Right lobe of liver (tissue), 6 donors: ENCODE measurements at regions not wholly inside any gene's neighbourhood (a gene's known extent, or its start where the extent isn't known, plus 50 kb on each side); places are given as distances from the start of the nearest gene placed in this dataset.
"Not testable (repeated sequence)": the region's sequence is repeated elsewhere in the genome, so short reads cannot be mapped to it uniquely, and the experiment has no call there.

Source experiments
- ATAC-seq, 4 donors: fragments of 200-7000 bp; cut with Tn5 transposase; one replicate each; pipeline ENCODE4 v1.9.1; 2020; ENCODE audit warnings: mild to moderate bottlenecking in 4 of 4, moderate library complexity in 4 of 4
- DNase-seq, 3 donors: peaks; one replicate each; pipeline ENCODE4 v3.0.0-alpha.2; 2020
- H3K27ac ChIP-seq, 3 donors: fragments of 200-600 bp; one replicate each; pipeline ENCODE4 v1.8.0; 2022
- H3K27me3 ChIP-seq, 2 donors: fragments of 200-600 bp; one replicate each; pipeline ENCODE4 v1.8.0; 2022
- H3K36me3 ChIP-seq, 4 donors: fragments of 200-600 bp; sonication (generic) in 1 of 4; one replicate each; pipeline versions ENCODE4 v1.5.1 to v1.8.0; 2017 to 2022; ENCODE audit warnings: control low read depth in 1 of 4
- H3K4me1 ChIP-seq, 4 donors: fragments of 200-600 bp; sonication (generic) in 1 of 4; one replicate each; pipeline versions ENCODE4 v1.5.1 to v1.8.0; 2017 to 2022; ENCODE audit warnings: control low read depth in 1 of 4
- H3K4me3 ChIP-seq, 3 donors: fragments of 200-600 bp; one replicate each; pipeline ENCODE4 v1.8.0; 2022
- H3K9me3 ChIP-seq, 4 donors: fragments of 200-600 bp; sonication (generic) in 1 of 4; one replicate each; pipeline versions ENCODE4 v1.5.1 to v1.8.0; 2017 to 2022; ENCODE audit warnings: control low read depth in 1 of 4
- POLR2A ChIP-seq: fragments of 450-650 bp; IDR thresholded peaks from one replicate; pipeline ENCODE4 v1.6.1; 2017; ENCODE audit warnings: antibody characterized with exemption, mild to moderate bottlenecking
- WGBS: methylation state at CpG from one replicate; pipeline ENCODE4 v1.1.6; 2018; ENCODE audit warnings: low coverage, low lambda C conversion rate; ENCODE audit not compliant: insufficient coverage; ENCODE audit errors: missing lambda C conversion rate; 5-methylcytosine and 5-hydroxymethylcytosine counted together
- intact Hi-C, 2 donors: fragments of 100-400 bp; cut with DNase I; formaldehyde crosslinking; loops; one replicate each; pipeline versions ENCODE4 v1.11.2 to v1.14.1; 2022
- TF ChIP-seq, protein P1 (sequence below), 4 donors: fragments of 200-600 bp in 3 of 4; fragments of 450-650 bp in 1 of 4; IDR thresholded peaks; one replicate each; pipeline versions ENCODE4 v1.5.1 to v1.8.0; 2016 to 2022; ENCODE audit warnings: antibody characterized with exemption in 4 of 4, mild to moderate bottlenecking in 2 of 4
- donor health status: DM: no; HTN: yes; CAD: no.
- donor health status: DM: no; HTN: no; CAD: no.
- donor health status: DM: no; HTN: no; CAD: no.
- donor health status: DM: no; HTN: yes; CAD: no.
- donor health status: DM: no; HTN: yes; CAD: no.

DNA sequence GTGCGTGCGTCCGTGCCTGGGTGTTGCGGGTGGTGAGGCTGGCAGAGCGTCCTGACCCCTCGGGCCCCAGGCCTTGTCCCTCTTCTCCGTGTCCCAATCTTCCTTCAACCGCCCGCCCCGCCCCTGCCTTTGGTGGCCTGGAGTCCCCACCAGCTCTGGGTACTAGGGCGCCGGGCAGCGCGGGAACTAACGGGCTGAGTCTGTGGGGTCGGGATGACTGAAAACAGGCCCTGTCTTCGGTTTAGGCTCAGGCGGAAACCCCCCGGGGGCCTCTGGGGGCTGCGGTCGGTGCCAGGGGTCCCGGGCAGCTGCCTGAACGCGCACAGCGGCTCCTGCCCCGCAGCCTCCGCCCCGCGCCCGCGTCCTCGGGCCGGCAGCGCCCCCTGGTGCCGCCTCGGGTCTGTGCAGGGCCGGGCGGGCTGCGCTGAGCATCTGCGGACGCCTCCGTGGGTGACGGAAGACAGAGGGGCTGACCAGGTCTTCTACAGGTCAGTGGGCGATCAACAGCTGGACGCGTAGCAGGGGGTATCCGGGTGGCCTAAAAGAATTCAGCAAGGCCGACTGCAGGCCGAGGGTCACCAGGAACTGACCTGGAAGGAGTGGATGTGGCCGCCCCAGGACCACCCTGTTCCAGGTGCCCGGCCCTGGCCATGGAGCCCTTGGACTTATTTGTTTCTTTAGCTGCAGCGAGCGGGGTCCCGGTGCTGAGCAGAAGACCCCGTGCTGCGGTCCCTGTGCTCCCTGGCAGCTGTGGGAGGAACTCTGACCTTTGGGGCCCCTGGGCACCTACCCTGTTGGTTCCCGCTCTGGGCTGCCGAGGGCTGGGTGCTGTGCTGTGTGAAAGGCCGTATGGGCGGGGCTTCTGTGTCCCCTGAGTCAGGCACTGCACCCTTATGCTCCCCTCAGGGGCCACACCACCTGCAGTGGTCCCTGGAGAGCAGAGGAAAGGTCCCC lies 130.2 kb upstream of the LPCAT1 start:
- not testable (repeated sequence) for H3K4me3 ChIP-seq, H3K9me3 ChIP-seq, H3K27ac ChIP-seq, H3K4me1 ChIP-seq, DNase-seq, H3K36me3 ChIP-seq, H3K27me3 ChIP-seq
- intact Hi-C loops: loop anchor here (10.0 kb wide), 2 partner anchors 479 to 729 kb away; no protein-coding TSS in a partner anchor
- WGBS: 0% methylated on average over 1 of the region's 60 CpGs
- TF ChIP-seq, protein P1, sequence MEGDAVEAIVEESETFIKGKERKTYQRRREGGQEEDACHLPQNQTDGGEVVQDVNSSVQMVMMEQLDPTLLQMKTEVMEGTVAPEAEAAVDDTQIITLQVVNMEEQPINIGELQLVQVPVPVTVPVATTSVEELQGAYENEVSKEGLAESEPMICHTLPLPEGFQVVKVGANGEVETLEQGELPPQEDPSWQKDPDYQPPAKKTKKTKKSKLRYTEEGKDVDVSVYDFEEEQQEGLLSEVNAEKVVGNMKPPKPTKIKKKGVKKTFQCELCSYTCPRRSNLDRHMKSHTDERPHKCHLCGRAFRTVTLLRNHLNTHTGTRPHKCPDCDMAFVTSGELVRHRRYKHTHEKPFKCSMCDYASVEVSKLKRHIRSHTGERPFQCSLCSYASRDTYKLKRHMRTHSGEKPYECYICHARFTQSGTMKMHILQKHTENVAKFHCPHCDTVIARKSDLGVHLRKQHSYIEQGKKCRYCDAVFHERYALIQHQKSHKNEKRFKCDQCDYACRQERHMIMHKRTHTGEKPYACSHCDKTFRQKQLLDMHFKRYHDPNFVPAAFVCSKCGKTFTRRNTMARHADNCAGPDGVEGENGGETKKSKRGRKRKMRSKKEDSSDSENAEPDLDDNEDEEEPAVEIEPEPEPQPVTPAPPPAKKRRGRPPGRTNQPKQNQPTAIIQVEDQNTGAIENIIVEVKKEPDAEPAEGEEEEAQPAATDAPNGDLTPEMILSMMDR (IDR thresholded peaks at IDR 0.05): peak; percentile 41 to 55 (median 52)
- ATAC-seq: peak; percentile 86 to 97 (median 94)

DNA sequence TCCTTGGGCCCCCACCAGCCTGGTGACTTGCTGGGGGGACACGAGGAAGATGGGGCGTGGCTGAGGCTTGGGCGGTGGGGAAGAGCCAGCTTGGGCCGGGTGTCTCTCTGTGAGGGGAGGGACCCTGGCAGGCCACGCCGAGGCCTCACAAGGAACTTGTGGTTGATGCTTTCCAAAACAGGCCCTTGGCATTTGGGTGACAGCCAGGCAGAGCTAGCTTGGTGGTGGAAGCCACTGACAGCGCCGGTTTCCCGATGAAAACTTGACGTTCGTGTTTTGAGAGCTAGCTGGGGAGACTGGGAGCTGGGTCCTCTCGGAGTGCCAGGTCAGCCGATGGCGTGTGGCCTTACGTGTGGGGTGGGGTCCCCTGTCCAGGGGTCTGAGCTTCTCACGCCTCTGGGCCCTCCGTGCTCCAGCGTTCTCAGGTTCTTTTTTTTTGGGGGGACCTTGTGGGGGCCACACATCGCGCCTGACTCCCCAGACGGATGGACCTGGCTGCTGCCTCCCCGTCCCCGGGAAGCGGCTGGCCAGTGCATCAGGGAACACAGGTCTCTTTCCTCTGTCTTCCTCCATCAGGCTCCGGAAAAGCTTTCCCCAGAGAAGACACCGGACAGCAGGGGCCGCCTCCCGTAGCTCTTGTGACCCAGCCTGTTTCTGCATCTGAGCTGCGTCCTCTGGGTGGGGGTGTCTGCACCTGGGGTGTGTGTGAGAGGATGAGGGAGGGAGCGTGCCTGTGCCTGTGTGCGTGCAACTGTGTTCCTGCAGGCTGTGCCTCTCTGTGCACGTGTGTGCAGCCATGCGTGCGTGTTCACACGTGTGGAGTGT lies 129.3 kb upstream of the LPCAT1 start:
- no peak for TF ChIP-seq POLR2A
- TF ChIP-seq, protein P1 (IDR thresholded peaks at IDR 0.05): no peak
- no peaks in the 10 kb centered on the region for H3K36me3 ChIP-seq
- no peaks in the 10 kb centered on the region for H3K9me3 ChIP-seq
- DNase-seq (no peak), ATAC-seq (peak in 2 of 4 donors; percentile 5 to 15)
- H3K27ac ChIP-seq: no peak overlapping the region
- WGBS: 6% methylated on average over 6 of the region's 35 CpGs
- no peak overlapping the region for H3K4me3 ChIP-seq
- H3K4me1 ChIP-seq: no peaks in the 10 kb centered on the region
- intact Hi-C loops: loop anchor here (10.0 kb wide), 2 partner anchors 478 to 728 kb away; no protein-coding TSS in a partner anchor
- peaks cover 0 to 8% of the 10 kb centered on the region in 2 donors for H3K27me3 ChIP-seq

DNA sequence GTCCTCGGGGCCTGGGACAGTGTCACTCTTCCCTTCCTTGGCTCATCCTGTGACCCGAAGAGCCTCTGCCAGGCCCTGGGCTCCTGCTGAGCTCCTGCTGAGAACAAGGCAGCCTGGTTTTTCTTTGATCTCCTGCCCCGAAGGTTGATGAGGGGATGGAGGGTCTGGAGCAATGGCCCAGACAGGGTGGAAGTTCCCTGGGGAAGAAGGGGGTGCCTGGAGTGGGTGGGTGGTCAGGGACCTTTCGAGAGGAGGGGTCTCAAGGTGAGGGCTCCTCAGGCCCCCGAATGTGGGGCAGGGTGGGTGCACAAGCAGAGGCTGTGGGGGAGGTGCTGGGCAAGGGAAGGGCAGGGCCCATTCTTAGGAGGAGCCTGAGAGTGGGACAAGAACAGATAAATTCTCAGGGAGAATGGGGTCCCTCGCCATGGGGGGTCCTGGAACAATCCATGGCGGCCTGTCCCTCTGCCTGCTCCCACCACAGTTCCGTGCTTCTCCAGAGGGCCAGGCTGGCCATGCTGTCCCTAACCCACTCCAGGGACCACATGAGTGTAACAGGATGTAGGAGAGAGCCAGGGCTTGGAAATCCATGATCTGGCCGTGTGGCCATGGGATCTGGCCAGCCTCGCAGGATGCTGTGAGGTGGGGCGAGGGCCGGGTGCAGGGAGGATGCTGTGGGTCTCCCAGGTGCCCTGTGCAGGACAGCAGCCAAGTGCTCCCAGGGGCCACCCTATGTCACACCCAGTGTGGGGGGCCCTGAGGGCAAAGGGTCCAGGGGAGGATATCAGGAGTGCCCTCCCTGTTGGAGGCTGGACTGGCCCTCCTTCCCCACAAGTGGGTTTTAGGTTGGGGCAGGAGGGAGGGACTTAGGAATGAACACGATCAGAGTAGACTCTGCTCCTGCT lies 128.5 kb upstream of the LPCAT1 start:
- Histone ChIP-seq H3K9me3 (no peaks in the 10 kb centered on the region), H3K4me3 (no peak overlapping the region), H3K27me3 (peaks cover 0 to 8% of the 10 kb centered on the region in 2 donors), H3K36me3 (no peaks in the 10 kb centered on the region), H3K27ac (no peak overlapping the region), H3K4me1 (no peaks in the 10 kb centered on the region)
- DNase-seq (no peak), ATAC-seq (no peak)
- intact Hi-C loops: loop anchor here (10.0 kb wide), 2 partner anchors 477 to 727 kb away; no protein-coding TSS in a partner anchor
- 34% methylated on average over 12 of the region's 13 CpGs for WGBS
- no peak for TF ChIP-seq POLR2A
- TF ChIP-seq, protein P1 (IDR thresholded peaks at IDR 0.05): no peak

DNA sequence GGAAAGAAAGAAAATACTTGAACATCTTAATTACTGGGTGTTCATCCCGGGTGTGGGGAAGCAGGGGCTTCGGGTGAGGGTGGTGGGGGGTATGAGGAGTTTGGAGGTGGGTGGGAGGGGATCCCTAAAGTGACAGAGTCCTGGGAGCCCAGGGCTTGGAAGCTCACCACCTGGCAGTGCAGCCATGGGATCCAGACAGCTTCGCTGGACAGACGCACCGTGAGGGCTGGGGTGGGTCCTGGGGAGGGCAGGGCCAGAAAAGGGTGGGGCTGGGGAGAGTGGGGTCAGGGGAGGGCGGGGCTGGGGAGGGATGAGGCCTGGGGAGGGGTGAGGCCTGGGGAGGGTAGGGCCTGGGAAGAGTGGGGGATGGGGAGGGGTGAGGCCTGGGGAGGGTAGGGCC lies 127.5 kb upstream of the LPCAT1 start:
- no peak for TF ChIP-seq POLR2A
- TF ChIP-seq, protein P1 (IDR thresholded peaks at IDR 0.05): no peak
- ATAC-seq: no peak
- 33% methylated on average over 5 of the region's 6 CpGs for WGBS
- Histone ChIP-seq H3K4me1 (no peaks in the 10 kb centered on the region), H3K27ac (no peak overlapping the region), H3K27me3 (peaks cover 0 to 8% of the 10 kb centered on the region in 2 donors), H3K9me3 (no peaks in the 10 kb centered on the region), H3K36me3 (no peaks in the 10 kb centered on the region), H3K4me3 (no peak overlapping the region)
- intact Hi-C loops: loop anchor here (10.0 kb wide), 2 partner anchors 476 to 726 kb away; no protein-coding TSS in a partner anchor
- no peak for DNase-seq
